ENCODE measurements at regions not wholly inside any gene's neighbourhood (a gene's known extent, or its start where the extent isn't known, plus 50 kb on each side); places are given as distances from the start of the nearest gene placed in this dataset.

- H2AFZ ChIP-seq (ENCODE audit: low read depth, low read length), result no peak overlapping the region
- no peaks in the 10 kb centered on the region for H4K20me1 ChIP-seq (replicated peaks; ENCODE audit: control insufficient read depth, insufficient read depth, low read length)
- H3K4me1 ChIP-seq (replicated peaks in 1 of 2; ENCODE audit: control insufficient read depth in 2 of 2, insufficient read depth in 2 of 2, low read length in 2 of 2), result no peaks in the 10 kb centered on the region
- H3K27ac ChIP-seq (ENCODE audit: extremely low read depth, low read depth, low read length), result no peak overlapping the region
- TF ChIP-seq KDM2B (CRISPR knock-in tag; IDR thresholded peaks at IDR 0.05), result no peak
- TF ChIP-seq FOXO4 (CRISPR knock-in tag; IDR thresholded peaks at IDR 0.05), result no peak
- TF ChIP-seq ATF6 (CRISPR knock-in tag; IDR thresholded peaks at IDR 0.05), result no peak
- no peak for TF ChIP-seq GABPB2 (CRISPR knock-in tag; conservative IDR thresholded peaks at IDR 0.05)
- no peak for TF ChIP-seq SETDB1 (IDR thresholded peaks at IDR 0.05; ENCODE audit: low read length)
- TF ChIP-seq BACH1 (tag; IDR thresholded peaks at IDR 0.05), result no peak
- no peak for TF ChIP-seq ZMIZ1 (IDR thresholded peaks at IDR 0.05; ENCODE audit: low read depth in 2 of 2, low read length in 2 of 2)
- TF ChIP-seq ZNF449 (CRISPR knock-in tag; IDR thresholded peaks at IDR 0.05), result no peak
- no peak overlapping the region for H3K4me3 ChIP-seq
- WGBS (ENCODE audit: insufficient coverage, low coverage, missing lambda C conversion rate), result 0% methylated on average over 1 of the region's 1 CpG
- FAIRE-seq (no peak), DNase-seq (ENCODE audit: extremely low read depth in 1 of 4, low spot score in 3 of 4) (no peak), ATAC-seq (no peak)
- H3K4me2 ChIP-seq (ENCODE audit: insufficient read depth, low read length), result no peak overlapping the region
- intact Hi-C loops (cut with micrococcal nuclease) (no loop called here), in situ Hi-C loops (cut with MboI) (no loop called here)
- no peaks in the 10 kb centered on the region for H3K36me3 ChIP-seq (ENCODE audit: control insufficient read depth, insufficient read depth, low read length)
- no peaks in the 10 kb centered on the region for H3K79me2 ChIP-seq (ENCODE audit: control insufficient read depth, insufficient read depth, low read length)
- H3K9me3 ChIP-seq (replicated peaks; ENCODE audit: control insufficient read depth, insufficient read depth, low read depth, low read length), result no peaks in the 10 kb centered on the region
- no peak overlapping the region for H3K9ac ChIP-seq (ENCODE audit: insufficient read depth in 1 of 2, low read depth in 2 of 2, low read length in 2 of 2)
- POLR2A ChIA-PET, result no interaction called here
- H3K9me1 ChIP-seq (ENCODE audit: control insufficient read depth, insufficient read depth, low read length), result no peaks in the 10 kb centered on the region
- CTCF ChIA-PET (ENCODE audit: low intra/inter-chr PET ratio), result no interaction called here
- BruUV-seq (replicated peaks), result no TSS peak
- H3K27me3 ChIP-seq (ENCODE audit: control insufficient read depth in 2 of 2, insufficient read depth in 2 of 2, low read length in 2 of 2), result no peaks in the 10 kb centered on the region
Measured at GRCh38 chr10:61605221-61605620, 57.5 kb upstream of the CABCOCO1 start.

Measured in K562 (cell line).